HCT116 (cell line): ENCODE measurements at regions not wholly inside any gene's neighbourhood (a gene's known extent, or its start where the extent isn't known, plus 50 kb on each side); places are given as distances from the start of the nearest gene placed in this dataset.

ENCODE experiments used
- ATF3 ChIP-seq: IDR thresholded peaks from 2 replicates; pipeline ENCODE4 v1.6.1; 2012
- CEBPB ChIP-seq: IDR thresholded peaks from 2 replicates; pipeline ENCODE4 v1.6.1; 2012; ENCODE audit warnings: low read depth
- CTCF ChIP-seq, 3 experiments: fragments of 200-600 bp in 1 of 3; sonication (generic) in 1 of 3; IDR thresholded peaks in 2 of 3; conservative IDR thresholded peaks in 1 of 3; 2 replicates each; pipeline ENCODE4 v1.5.1; 2012 to 2017; ENCODE audit warnings: low read depth in 2 of 3, low read length in 2 of 3, antibody characterized with exemption in 1 of 3, borderline replicate concordance in 1 of 3, control low read depth in 1 of 3, mild to moderate bottlenecking in 1 of 3, mixed read lengths in 1 of 3, mixed run types in 1 of 3, moderate library complexity in 1 of 3; ENCODE audit not compliant: insufficient read depth in 1 of 3
- FOSL1 ChIP-seq: IDR thresholded peaks from 2 replicates; pipeline ENCODE4 v1.6.1; 2012; ENCODE audit warnings: low read depth
- POLR2A ChIP-seq: IDR thresholded peaks from 2 replicates; pipeline ENCODE4 v1.7.0; 2011; ENCODE audit warnings: borderline replicate concordance; ENCODE audit not compliant: insufficient read depth, insufficient read length; ENCODE audit errors: extremely low read depth
- POLR2AphosphoS5 ChIP-seq: IDR thresholded peaks from 2 replicates; pipeline ENCODE4 v1.6.1; 2011; ENCODE audit warnings: mild to moderate bottlenecking, low read depth, low read length, moderate library complexity
- REST ChIP-seq: IDR thresholded peaks from 2 replicates; pipeline ENCODE4 v1.6.1; 2012; ENCODE audit warnings: low read depth
- SP1 ChIP-seq: IDR thresholded peaks from 2 replicates; pipeline ENCODE4 v1.6.1; 2012; ENCODE audit warnings: low read depth
- TCF7L2 ChIP-seq: IDR thresholded peaks from 2 replicates; pipeline ENCODE4 v1.7.0; 2011; ENCODE audit warnings: borderline replicate concordance, inconsistent platforms; ENCODE audit not compliant: insufficient read depth, insufficient read length; ENCODE audit errors: extremely low read depth
- ZNF274 ChIP-seq: fragments of 200-500 bp; sonication (Bioruptor generic); IDR thresholded peaks from 2 replicates; pipeline ENCODE4 v1.6.1; 2014; ENCODE audit warnings: mild to moderate bottlenecking, low read depth, low read length, inconsistent platforms

- TF ChIP-seq POLR2A (no peak), TCF7L2 (no peak), CTCF (IDR thresholded peaks at IDR 0.05 in 2 of 3, conservative IDR thresholded peaks at IDR 0.05 in 1 of 3; ENCODE audit: borderline replicate concordance in 1 of 3, insufficient read depth in 1 of 3, low read depth in 2 of 3, low read length in 2 of 3) (no peak), POLR2AphosphoS5 (no peak), SP1 (no peak), REST (no peak), ATF3 (no peak), CEBPB (no peak), ZNF274 (no peak), FOSL1 (no peak)
Measured at GRCh38 chr11:92658733-92659132, 310.7 kb upstream of the MTNR1B start.
